HG02798 (cell line): ENCODE measurements at regions not wholly inside any gene's neighbourhood (a gene's known extent, or its start where the extent isn't known, plus 50 kb on each side); places are given as distances from the start of the nearest gene placed in this dataset.
A peak's percentile ranks its signal among the peaks of the same experiment; 100 is the strongest.

Experiments used
- ATAC-seq: cut with Tn5 transposase; IDR thresholded peaks from one replicate; pipeline ENCODE4 v1.9.1; 2021; ENCODE audit warnings: mild to moderate bottlenecking; ENCODE audit not compliant: unreplicated experiment, poor library complexity

DNA sequence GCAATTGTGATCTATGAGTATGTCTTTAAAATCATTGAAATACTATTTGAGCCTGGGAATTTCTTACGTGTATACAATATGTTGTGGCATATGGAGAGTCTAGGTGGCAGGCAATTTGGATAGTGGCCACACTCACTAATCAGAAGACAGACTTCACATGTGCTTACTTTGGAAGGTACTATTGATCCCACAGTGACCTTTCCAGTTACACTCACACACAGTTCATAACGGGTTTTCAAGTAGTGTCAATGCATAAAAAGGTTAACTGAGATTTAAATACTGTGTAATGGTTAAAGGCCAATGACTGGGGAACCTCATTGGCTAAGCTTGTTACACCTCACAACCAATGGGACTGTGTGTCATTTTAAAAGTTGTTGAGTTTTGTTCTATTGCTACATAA lies 783.2 kb downstream of the RPA4 start:
- no peak for ATAC-seq

DNA sequence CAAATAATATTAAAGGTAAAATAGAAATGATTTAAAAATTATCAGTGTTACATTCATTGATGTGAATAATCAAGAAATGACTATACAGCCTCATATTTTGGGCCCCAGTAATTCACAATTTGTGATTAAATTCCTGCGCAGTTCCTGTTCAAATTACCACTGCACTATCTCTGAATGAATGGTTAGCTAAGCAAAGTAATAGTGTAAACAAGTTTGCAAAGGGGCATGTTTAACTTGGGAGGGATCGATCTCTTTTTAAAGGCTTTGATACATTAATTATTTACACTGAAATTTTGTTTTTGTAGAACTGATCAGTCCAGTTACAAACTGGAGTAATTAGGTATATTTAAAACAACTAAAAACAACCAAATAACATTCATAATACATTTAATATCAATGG lies 784.4 kb downstream of the RPA4 start:
- no peak for ATAC-seq

DNA sequence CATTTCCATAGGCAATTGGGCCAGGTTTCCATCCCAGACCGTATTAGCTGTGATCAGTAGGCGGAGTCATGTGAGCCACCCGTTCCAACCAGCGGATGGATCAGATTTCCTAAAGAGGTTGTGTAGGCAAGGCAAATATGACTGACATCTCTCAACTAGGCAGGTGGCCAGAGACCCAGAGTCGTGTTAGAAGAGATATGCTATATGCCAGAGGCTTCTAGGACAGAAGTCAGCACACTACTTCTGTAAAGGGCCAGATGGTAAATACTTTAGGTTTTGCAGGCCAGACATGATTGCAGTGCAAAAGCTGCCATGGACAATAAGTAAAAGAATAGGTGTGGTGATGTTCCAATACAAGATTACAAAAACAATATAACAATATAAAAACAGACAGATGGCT lies 788.4 kb downstream of the RPA4 start:
- ATAC-seq = no peak

DNA sequence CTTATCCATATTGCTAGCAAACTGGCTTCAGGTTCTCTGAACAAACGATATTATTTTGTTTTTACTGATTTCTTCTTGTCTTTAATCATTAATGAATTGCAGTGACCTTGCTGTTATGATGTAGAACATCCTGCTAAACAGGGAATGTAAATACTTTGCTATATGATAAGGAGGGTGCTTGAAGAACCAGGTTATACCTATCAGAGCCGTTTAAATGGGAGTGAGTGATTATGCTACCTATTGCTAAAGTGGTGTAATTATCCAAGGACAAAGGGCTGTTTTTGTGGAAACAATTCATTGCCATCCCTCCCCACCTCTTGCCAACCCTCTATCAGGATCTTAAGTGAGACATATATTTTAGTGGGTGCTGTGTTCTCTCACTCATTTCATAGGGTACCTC lies 788.9 kb downstream of the RPA4 start:
- ATAC-seq = no peak

DNA sequence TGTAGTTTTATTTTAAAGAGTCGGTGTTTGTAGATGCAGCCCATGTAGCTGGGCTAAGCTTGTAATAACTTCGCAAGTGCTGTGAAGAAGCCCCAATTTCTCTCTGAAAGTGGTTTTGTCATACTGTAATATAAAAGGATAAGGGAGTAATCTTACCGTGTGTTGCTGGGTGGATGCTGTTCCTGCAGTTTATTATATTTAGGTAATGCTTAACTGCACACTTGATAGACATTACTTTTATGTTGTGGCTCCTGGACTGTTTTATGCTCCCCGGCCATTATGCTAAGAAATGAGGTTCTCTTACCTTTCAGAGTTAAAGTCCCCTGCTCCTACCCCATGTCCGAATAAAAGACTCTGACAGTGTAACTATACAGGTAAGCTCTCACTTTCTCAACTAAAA lies 789.4 kb downstream of the RPA4 start:
- no peak for ATAC-seq

DNA sequence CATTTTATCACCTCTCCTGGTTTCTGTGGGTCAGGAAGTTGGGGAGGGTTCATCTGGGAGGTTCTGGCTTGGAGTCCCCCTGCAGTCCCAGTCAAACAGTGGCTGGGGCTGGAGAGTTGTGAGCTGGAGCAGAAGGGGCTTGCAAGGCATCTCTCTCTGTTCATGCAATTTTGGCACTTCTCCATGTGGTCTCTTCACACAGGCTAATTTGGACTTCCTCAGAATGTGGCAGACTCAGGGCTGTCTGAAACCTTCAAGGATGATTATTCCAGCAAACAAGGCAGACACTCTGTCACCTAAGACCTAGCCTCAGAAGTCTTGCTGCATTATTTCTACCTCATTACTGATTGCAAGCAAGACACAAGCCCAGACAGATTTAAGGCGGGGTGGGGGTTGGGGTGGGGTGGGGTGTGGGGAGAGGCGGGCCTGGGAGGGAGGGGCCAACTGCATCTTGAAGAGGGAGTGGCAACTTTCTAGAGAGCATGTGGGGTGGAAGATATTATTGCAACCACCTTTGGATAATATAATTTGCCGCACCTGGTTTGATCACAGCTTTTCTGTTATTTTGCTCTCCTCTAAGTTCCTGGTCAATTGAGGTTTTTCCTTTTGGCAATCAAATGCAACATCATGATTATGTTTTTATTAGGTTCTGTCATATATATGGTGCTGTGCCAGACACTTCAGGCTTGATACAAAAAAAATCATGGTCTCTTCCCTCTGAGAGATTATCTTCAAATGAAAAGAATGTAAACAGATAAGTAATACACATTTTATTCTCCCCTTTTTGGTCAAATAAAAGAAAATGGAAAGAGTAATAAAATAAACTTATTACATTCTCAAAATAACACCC lies 799.5 kb downstream of the RPA4 start:
- ATAC-seq = no peak

DNA sequence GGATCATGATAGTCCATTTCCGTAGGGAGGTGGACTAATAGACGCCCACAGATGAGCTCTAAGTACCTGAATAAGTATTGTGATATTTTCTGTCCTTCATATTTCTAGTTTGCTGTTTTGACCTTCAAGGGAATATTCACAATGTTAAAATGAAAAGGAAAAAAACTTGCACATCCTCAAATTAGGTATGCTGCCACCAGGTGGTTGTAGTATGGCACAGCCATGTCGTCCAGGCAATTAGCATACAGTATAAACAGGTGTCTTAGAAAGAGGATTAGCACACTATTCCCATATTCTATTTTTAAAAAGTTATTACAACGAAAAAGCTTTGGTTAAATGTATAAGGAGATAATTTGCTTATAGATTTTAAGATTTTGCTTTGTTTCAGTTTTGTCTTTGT lies 802.0 kb downstream of the RPA4 start:
- peak; percentile 60 for ATAC-seq

DNA sequence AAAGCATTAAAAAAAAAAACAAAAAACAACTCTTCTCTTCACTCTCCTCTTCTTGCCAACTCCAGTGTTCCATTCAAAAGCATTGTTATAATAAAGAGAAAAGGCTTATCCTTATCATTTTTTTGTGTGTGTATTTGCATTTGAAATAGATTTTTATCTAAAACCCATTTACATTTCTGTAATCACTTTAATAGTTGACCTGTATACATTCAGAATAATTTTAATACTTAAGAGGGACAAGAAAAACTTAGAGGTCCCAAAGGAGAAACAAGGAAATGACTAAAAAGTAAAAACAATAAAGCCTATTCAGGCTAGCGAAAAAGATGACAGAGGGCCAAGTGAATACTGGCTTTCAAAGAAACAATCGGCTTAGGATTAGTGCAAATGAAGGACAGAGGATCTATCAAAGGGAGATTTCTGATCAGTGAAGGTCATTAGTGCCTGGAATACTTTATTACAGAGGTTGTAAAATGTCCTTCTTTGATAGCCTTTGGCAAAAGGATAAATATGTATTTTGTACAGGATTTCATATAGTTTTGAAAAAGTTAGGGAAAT lies 808.3 kb downstream of the RPA4 start:
- no peak for ATAC-seq

DNA sequence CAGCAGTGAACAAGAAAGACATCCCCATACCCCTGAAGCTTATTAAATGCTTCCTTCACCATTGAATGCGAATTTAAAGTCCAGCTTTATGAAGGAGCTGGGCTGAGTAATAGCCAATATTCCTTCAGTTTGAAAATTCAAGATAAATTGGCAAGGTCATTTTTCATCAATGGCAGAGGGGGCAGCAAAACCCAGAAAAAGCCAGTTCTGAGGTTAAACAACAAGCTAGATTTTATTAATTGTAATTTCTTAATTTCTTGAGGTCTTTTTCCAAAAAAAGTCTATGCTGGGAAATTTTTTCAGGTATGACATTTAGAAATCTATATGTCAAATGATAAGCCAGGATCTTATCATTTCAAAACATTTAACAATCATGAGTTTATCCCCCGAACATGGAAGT lies 808.9 kb downstream of the RPA4 start:
- ATAC-seq = no peak

DNA sequence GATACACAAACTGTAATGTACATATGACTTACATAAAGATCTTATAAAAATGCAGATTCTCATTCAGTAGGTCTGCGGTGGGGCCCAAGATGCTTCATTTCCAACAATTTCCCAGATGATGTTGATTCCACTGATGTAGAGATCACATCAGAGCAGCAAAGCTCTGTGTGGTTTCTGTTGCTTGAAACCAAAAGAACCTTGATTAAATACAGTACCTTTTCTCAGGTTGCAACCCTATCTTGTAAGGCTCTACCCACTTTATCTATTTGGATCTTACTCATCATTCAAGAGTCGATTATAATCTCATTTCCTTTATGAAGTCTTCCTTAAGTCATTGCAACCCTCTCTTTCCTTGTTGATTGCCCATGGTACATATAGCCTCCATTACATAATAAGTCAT lies 816.8 kb downstream of the RPA4 start:
- ATAC-seq = no peak

DNA sequence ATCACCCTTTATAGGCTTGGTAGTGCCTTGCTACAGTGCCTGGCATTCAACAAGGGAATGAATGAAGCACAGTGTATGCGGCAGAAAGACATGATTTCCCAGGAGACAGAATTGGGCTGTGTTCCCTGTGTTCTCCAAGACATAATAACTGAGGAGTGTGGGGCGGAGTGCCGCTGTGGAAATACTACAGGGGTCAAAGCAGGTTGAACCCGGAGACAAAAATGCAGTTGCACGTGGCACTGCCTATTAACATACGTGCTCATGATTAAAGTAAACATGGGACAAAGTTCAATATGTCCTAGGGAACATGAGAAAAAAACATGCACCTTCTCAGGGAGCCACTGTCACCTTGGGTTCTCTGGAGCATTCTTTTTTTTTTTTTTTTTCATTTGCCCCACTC lies 820.8 kb downstream of the RPA4 start:
- no peak for ATAC-seq

DNA sequence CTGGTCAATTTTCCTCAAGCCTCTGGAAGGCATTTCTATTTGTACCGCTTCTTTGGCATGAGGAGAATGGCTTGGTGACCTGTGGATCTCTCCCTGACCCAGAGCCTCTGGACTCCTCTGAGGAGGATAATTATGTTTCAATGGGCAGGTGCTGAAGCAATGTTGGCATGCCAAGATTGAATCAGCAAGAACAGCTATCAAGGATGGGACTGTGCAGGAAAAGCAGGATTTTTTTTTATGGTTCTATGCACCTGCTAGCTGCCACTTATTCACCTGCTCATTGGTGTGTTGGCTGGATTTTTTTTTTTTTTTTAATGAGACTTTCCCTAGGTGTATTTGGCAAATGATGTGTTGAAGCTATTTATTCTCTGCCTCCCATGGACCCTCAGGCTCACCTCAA lies 821.2 kb downstream of the RPA4 start:
- no peak for ATAC-seq

DNA sequence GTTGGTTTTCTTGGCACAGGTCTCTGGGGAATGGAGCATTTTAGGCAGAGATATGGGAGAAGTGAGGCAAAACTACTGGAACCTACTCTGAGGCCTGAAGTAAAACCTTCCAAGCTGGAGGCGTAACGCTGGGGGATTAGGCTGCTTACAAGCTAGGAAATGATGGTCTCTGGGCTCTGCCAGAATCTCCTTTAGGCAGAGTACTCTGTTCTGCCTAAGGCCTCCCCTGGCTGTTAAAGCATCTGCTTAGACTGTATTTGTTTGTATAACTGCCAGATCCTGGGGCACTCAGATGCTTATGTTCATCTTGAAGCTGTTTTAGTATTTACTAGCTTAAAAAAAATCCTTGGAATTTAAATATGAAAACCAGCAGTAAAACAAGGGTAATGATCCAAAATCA lies 822.2 kb downstream of the RPA4 start:
- ATAC-seq = no peak

DNA sequence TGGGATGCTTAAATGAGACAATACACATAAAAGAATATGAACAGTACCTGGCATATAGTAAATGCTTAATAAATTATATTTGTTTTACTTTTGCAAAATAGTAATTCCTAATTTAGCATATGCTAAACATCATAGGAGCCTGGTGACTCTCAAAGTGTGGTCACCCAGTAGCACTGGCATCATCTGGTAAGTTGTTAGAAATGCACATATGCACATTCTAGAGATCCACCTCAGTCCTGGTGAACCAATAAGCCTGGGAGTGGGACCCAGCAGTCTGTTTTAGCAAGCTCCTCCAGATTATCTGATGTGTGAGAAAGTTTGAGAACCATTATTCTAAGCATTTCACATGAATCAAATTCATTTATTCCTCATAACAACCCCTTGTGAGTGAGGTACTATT lies 830.4 kb downstream of the RPA4 start:
- ATAC-seq = no peak

DNA sequence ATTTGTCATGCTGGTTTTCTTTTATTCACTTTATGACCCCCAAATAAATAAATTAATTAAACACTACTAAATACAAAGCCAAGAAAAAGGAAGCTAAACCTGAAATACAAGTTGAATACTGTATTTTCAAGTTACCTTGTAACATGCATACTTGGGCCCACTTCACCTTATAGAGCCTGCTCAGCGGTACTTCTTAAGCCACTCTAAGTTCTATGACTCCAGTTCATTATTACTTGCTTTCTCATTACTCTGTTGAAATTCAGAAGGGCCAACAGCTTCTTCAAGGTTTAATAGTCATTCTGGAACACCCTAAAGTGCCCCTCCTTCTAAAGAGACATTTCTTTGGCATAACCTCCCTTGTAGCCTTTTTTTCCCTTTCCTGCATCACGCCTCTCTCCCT lies 844.5 kb downstream of the RPA4 start:
- no peak for ATAC-seq

DNA sequence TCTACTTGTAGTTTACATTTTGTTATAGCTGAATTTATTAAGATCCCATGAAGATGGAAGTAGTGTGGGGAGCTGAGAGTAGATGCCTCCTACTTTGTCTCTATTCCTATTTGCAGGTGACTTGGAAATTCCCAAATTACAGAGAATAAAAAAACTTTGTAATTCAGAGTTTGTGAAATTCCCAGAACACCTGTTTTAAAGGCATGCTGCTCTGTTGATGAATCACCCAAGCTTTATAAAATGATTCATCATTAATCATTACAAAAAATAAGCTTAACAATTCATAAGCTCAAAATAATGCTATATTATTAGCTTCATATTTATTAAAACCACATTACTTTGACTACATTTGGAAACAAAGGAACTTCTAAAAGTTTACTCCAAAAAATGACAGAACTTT lies 856.3 kb downstream of the RPA4 start:
- ATAC-seq = no peak

DNA sequence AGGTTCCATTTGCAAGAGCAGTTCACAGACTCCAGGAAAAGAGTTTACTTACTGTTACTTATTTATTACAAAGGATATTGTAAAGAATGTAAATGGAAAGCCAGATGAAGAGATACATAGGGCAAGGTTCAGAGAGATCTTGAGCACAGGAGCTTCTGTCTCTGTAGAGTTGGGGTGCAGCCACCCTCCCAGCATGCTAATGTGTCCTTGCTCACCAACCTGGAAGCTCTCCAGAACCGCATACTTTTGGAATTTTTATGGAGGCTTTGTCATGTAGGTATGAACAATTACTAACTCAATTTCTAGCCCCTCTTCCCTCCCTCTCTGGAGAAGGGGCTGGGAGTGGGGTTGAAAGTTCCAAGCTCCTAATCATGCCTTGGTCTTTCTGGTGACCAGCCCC lies 857.2 kb downstream of the RPA4 start:
- ATAC-seq = no peak

DNA sequence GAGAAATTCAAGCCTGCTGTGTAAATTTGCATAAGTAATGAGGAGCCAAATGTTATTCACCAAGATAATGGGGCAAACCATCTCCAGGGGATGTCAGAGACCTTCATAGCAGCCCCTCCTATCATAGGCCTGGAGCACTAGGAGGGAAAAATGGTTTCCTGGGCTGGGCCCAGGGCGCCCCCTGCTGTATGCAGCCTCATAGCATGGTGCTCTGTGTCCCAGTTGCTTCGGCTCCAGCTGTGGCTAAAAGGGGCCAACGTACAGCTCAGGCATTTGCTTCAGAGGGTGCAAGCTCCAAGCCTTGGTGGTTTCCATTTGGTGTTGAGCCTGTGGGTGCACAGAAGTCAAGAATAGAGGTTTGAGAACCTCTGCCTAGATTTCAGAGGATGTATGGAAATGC lies 859.3 kb downstream of the RPA4 start:
- no peak for ATAC-seq

DNA sequence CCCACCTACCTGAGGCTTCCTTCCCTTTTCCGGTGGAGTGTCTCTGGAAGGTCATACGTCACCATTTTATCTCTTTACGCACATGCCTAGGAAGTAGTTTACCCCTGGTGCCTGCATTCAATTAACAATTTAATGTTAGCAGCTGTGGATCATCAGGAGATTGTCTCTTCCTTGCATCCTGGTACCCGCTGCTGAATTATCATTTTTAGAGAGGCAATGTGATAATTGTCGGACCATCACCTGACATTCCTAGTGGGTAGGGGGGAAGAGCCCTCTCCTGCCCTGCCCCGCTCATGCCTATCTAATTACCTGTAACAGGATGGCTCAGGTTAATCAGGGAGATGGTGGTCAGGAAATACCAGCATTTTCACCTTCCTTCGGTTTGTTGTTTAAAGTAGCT lies 863.6 kb downstream of the RPA4 start:
- ATAC-seq = no peak

DNA sequence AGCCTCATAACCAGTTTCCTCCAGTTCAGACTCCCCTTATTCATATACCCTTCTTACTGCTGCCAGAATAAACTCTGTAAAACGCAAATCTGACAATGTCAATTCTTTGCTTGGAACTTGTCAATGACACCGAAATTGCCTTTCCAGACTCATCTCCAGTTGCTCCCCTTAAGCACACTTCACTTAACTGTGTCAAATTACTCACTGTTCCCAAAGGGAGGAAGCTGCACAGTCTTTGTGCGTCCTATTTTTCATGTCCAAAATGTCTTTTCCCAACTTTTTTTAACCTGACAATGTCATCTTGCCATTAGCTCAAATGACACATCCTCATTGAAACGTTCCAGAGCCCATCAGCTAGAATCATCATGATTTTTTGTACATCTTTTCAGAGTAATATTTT lies 867.3 kb downstream of the RPA4 start:
- no peak for ATAC-seq

DNA sequence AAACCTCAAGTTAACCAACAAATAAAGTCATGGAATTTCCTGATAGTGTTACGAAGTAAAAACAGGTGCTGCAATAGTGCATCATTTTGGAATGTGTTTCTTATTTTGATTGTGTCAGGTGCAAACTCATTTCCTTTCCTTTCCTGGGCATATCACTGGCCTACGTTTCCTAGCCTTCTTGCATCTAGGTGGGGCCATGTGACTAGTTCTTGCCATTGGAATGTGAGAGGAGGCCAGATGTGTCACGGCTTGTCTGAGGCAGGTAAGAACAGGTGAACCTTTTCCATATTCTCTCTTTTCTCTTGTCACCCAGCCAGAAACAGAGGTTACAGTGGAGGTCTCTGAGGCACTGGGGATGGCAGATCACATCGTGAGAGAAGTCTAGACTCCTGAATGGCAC lies 868.0 kb downstream of the RPA4 start:
- ATAC-seq = no peak

DNA sequence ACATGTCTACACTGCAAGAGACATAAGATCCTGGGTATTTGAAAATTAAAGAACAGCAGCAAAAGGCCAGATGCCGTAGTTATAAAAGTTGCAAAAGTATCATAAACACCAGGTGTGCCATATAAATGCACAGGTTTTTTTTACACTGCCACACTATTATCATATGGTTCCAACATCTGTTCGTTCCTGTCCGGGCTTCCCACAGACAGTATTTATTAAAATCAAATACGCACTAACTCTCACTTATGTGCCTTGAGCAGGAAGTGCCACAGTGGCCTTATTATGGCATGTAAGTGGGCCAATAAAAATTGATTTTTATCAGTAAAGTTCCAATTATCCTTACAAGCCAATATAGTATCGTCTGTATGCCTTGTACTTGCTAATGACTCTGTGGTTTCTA lies 873.2 kb downstream of the RPA4 start:
- ATAC-seq = no peak
